ENCODE measurements at regions not wholly inside any gene's neighbourhood (a gene's known extent, or its start where the extent isn't known, plus 50 kb on each side); places are given as distances from the start of the nearest gene placed in this dataset.

GRCh38 chr2:58447586-58447985, 206.5 kb upstream of the FANCL start:
- Histone ChIP-seq H2AFZ (ENCODE audit: insufficient read depth, low read depth, low read length, poor library complexity, severe bottlenecking) (no peak overlapping the region), H3K9ac (ENCODE audit: low read length) (no peak overlapping the region), H3K27ac (ENCODE audit: low read length in 2 of 2) (no peak overlapping the region), H4K20me1 (ENCODE audit: control insufficient read depth, insufficient read depth, low read length, poor library complexity, severe bottlenecking) (no peaks in the 10 kb centered on the region), H3K36me3 (replicated peaks in 1 of 2; ENCODE audit: control extremely low read depth in 1 of 2, control insufficient read depth in 1 of 2, extremely low read depth in 1 of 2, insufficient read depth in 2 of 2, low read length in 1 of 2) (no peaks in the 10 kb centered on the region), H3K4me1 (ENCODE audit: control insufficient read depth in 2 of 2, insufficient read depth in 2 of 2, low read length in 2 of 2) (no peaks in the 10 kb centered on the region), H3K4me3 (ENCODE audit: control extremely low read depth in 1 of 5, extremely low read depth in 1 of 5, insufficient read depth in 1 of 5, low read depth in 2 of 5, low read length in 4 of 5) (no peak overlapping the region), H3K27me3 (replicated peaks in 1 of 4; ENCODE audit: control extremely low read depth in 1 of 4, control insufficient read depth in 3 of 4, insufficient read depth in 4 of 4, low read length in 3 of 4) (no peaks in the 10 kb centered on the region), H3K79me2 (ENCODE audit: control insufficient read depth, insufficient read depth, low read length) (no peaks in the 10 kb centered on the region), H3K9me3 (ENCODE audit: control extremely low read depth in 1 of 3, control insufficient read depth in 2 of 3, insufficient read depth in 1 of 3, low read length in 2 of 3) (no peaks in the 10 kb centered on the region), H3K4me2 (replicated peaks; ENCODE audit: low read depth, low read length, poor library complexity, severe bottlenecking) (no peak overlapping the region)
- no peak for TF ChIP-seq EZH2 (IDR thresholded peaks at IDR 0.05; ENCODE audit: borderline replicate concordance, insufficient read depth, low read depth, low read length, poor library complexity, severe bottlenecking)
- TF ChIP-seq CTCF (IDR thresholded peaks at IDR 0.05): no peak
- Mint-ChIP-seq H3K27me3 (no peaks in the 10 kb centered on the region), H3K4me1 (peaks cover 2% of the 10 kb centered on the region), H3K4me3 (no peak overlapping the region), H3K27ac (no peak overlapping the region), H3K9me3 (ENCODE audit: insufficient read depth) (no peaks in the 10 kb centered on the region)
- DNase-seq (no peak), ATAC-seq (ENCODE audit: low read depth) (no peak)
- ChIA-PET POLR2A (no interaction called here), CTCF (interaction anchor here (0.7 to 1.5 kb wide), 5 partner anchors 539 to 691 kb away, joined by 3 to 7 read pairs (median 3); no protein-coding TSS in a partner anchor)
- WGBS (ENCODE audit: insufficient coverage): 100% methylated on average over 1 of the region's 2 CpGs
- intact Hi-C loops (cut with micrococcal nuclease): loop anchor here (5.0 kb wide), 1 partner anchor 685 kb away; no protein-coding TSS in a partner anchor

DNA sequence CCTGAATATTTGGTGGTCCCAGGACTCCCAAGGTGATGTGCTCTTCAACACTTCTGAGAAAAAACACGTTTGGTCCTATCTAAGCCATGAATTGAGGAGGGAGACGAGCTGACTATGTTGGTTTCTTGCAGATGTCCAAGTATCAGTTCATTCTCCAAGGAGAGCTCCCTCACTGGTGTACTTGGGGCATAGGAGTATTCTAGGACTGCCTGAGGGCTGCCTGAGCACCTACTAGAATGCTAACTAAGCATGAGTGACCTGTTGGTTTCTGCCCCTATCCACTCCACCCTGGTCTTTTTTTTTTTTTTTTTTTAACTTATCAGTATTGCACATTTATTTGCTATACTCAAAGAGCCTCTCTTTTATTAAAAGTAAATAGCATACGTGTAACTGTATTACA, 200.5 kb upstream of the FANCL start:
- no peaks in the 10 kb centered on the region for H3K4me1 Mint-ChIP-seq
- CTCF ChIA-PET: no interaction called here
- Histone ChIP-seq H3K36me3 (replicated peaks in 1 of 2; ENCODE audit: control extremely low read depth in 1 of 2, control insufficient read depth in 1 of 2, extremely low read depth in 1 of 2, insufficient read depth in 2 of 2, low read length in 1 of 2) (no peaks in the 10 kb centered on the region), H3K9ac (ENCODE audit: low read length) (no peak overlapping the region), H3K79me2 (ENCODE audit: control insufficient read depth, insufficient read depth, low read length) (no peaks in the 10 kb centered on the region), H3K4me1 (ENCODE audit: control insufficient read depth in 2 of 2, insufficient read depth in 2 of 2, low read length in 2 of 2) (no peaks in the 10 kb centered on the region), H4K20me1 (ENCODE audit: control insufficient read depth, insufficient read depth, low read length, poor library complexity, severe bottlenecking) (no peaks in the 10 kb centered on the region), H3K27me3 (replicated peaks in 1 of 4; ENCODE audit: control extremely low read depth in 1 of 4, control insufficient read depth in 3 of 4, insufficient read depth in 4 of 4, low read length in 3 of 4) (no peaks in the 10 kb centered on the region), H3K9me3 (ENCODE audit: control extremely low read depth in 1 of 3, control insufficient read depth in 2 of 3, insufficient read depth in 1 of 3, low read length in 2 of 3) (no peaks in the 10 kb centered on the region), H3K27ac (ENCODE audit: low read length in 2 of 2) (no peak overlapping the region), H3K4me3 (ENCODE audit: control extremely low read depth in 1 of 5, extremely low read depth in 1 of 5, insufficient read depth in 1 of 5, low read depth in 2 of 5, low read length in 4 of 5) (no peak overlapping the region), H3K4me2 (replicated peaks; ENCODE audit: low read depth, low read length, poor library complexity, severe bottlenecking) (no peak overlapping the region), H2AFZ (ENCODE audit: insufficient read depth, low read depth, low read length, poor library complexity, severe bottlenecking) (no peak overlapping the region)
- WGBS (ENCODE audit: insufficient coverage): 67% methylated on average over 1 of the region's 3 CpGs
- H3K9me3 Mint-ChIP-seq (ENCODE audit: insufficient read depth): no peaks in the 10 kb centered on the region
- intact Hi-C loops (cut with micrococcal nuclease): no loop called here
- H3K27ac Mint-ChIP-seq: no peak overlapping the region
- DNase-seq (no peak), ATAC-seq (ENCODE audit: low read depth) (no peak)
- no peak overlapping the region for H3K4me3 Mint-ChIP-seq
- TF ChIP-seq CTCF (IDR thresholded peaks at IDR 0.05): no peak
- H3K27me3 Mint-ChIP-seq: peaks cover 9% of the 10 kb centered on the region
- POLR2A ChIA-PET: no interaction called here
